Astrocyte (in vitro differentiated cells and primary cell): ENCODE measurements at regions not wholly inside any gene's neighbourhood (a gene's known extent, or its start where the extent isn't known, plus 50 kb on each side); places are given as distances from the start of the nearest gene placed in this dataset.

Experiments
- DNase-seq: peaks from one replicate; pipeline ENCODE4 v3.0.0-alpha.2; 2010; ENCODE audit warnings: low read depth
- FAIRE-seq: peaks from 2 replicates; lab custom pipeline; 2011; peaks lifted over from hg19 to GRCh38; lab: Jason Lieb, UNC
- H2AFZ ChIP-seq: 2 replicates; pipeline ENCODE4 v1.6.0; 2012; ENCODE audit warnings: low read depth, low read length, inconsistent platforms
- H3K27ac ChIP-seq: 2 replicates; pipeline ENCODE4 v1.5.1; 2011; ENCODE audit warnings: low read depth, low read length, inconsistent platforms
- H3K27me3 ChIP-seq: 2 replicates; pipeline ENCODE4 v1.6.0; 2011; ENCODE audit warnings: low read length, inconsistent platforms; ENCODE audit not compliant: insufficient read depth
- H3K36me3 ChIP-seq: 2 replicates; pipeline ENCODE4 v1.5.1; 2011; ENCODE audit warnings: low read length, inconsistent platforms; ENCODE audit not compliant: insufficient read depth
- H3K4me1 ChIP-seq: 2 replicates; pipeline ENCODE4 v1.5.1; 2011; ENCODE audit warnings: low read length, inconsistent platforms; ENCODE audit not compliant: insufficient read depth
- H3K4me2 ChIP-seq: 2 replicates; pipeline ENCODE4 v1.6.0; 2012; ENCODE audit warnings: low read length, inconsistent platforms
- H3K4me3 ChIP-seq: 2 replicates; pipeline ENCODE4 v1.5.1; 2011; ENCODE audit warnings: low read depth, mild to moderate bottlenecking, low read length, inconsistent platforms; ENCODE audit not compliant: insufficient read depth
- H3K79me2 ChIP-seq: 2 replicates; pipeline ENCODE4 v1.6.0; 2012; ENCODE audit warnings: mild to moderate bottlenecking, low read length, inconsistent platforms; ENCODE audit not compliant: insufficient read depth
- H3K9ac ChIP-seq: 2 replicates; pipeline ENCODE4 v1.6.0; 2012; ENCODE audit warnings: mild to moderate bottlenecking, low read length, inconsistent platforms
- H3K9me3 ChIP-seq: 2 replicates; pipeline ENCODE4 v1.5.1; 2012; ENCODE audit warnings: low read depth, mild to moderate bottlenecking, low read length, inconsistent platforms; ENCODE audit not compliant: insufficient read depth
- H4K20me1 ChIP-seq: 2 replicates; pipeline ENCODE4 v1.6.0; 2012; ENCODE audit warnings: low read length, inconsistent platforms; ENCODE audit not compliant: insufficient read depth
- H3K27ac Mint-ChIP-seq: one replicate; pipeline ENCODE4 v1.8.0; 2021; ENCODE audit warnings: mild to moderate bottlenecking, mixed read lengths; ENCODE audit not compliant: unreplicated experiment
- H3K27me3 Mint-ChIP-seq: one replicate; pipeline ENCODE4 v1.8.0; 2021; ENCODE audit warnings: low read depth, mixed read lengths; ENCODE audit not compliant: unreplicated experiment
- H3K36me3 Mint-ChIP-seq: one replicate; pipeline ENCODE4 v1.8.0; 2021; ENCODE audit warnings: low read depth, mixed read lengths; ENCODE audit not compliant: unreplicated experiment
- H3K4me1 Mint-ChIP-seq: one replicate; pipeline ENCODE4 v1.8.0; 2021; ENCODE audit warnings: low read depth, mixed read lengths; ENCODE audit not compliant: unreplicated experiment
- H3K4me3 Mint-ChIP-seq: one replicate; pipeline ENCODE4 v1.8.0; 2021; ENCODE audit warnings: mild to moderate bottlenecking, moderate library complexity, mixed read lengths; ENCODE audit not compliant: unreplicated experiment
- H3K9me3 Mint-ChIP-seq: one replicate; pipeline ENCODE4 v1.8.0; 2021; ENCODE audit warnings: mild to moderate bottlenecking, mixed read lengths; ENCODE audit not compliant: unreplicated experiment
- EZH2 ChIP-seq: IDR thresholded peaks from 2 replicates; pipeline ENCODE4 v1.6.1; 2012; ENCODE audit warnings: mild to moderate bottlenecking, low read length, inconsistent platforms; ENCODE audit not compliant: insufficient read depth
- TF ChIP-seq, protein P1 (sequence below): IDR thresholded peaks from 2 replicates; pipeline ENCODE4 v1.5.1; 2011; ENCODE audit warnings: low read depth, mild to moderate bottlenecking, inconsistent platforms, low read length, moderate library complexity; ENCODE audit not compliant: insufficient read depth

DNA sequence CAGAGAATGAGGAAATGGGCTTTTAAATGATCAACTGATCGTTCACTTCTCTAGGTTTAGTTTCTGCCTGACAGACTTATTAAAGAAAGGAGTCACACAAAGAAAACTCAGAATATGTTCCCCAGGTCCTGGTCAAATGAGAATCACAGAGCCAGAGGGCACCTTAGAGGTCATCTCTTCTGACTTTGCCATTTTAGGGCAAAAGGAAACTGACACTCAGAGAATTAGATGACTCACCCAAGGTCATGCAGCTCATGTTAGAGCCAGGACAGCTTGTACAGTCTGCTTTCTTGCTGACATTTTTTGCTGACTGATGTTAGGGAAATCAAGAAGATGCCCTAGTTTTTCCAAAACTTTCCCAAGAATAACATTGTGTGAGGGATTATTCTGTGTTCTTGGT is 312.7 kb upstream of the SP8 start:
- H2AFZ ChIP-seq = no peak overlapping the region
- H3K27me3 ChIP-seq = no peaks in the 10 kb centered on the region
- no peak overlapping the region for H3K27ac Mint-ChIP-seq
- peaks cover 18% of the 10 kb centered on the region for H3K4me1 Mint-ChIP-seq
- H3K9me3 ChIP-seq = no peaks in the 10 kb centered on the region
- DNase-seq (no peak), FAIRE-seq (no peak)
- H3K9me3 Mint-ChIP-seq = no peaks in the 10 kb centered on the region
- no peak overlapping the region for H3K9ac ChIP-seq
- no peak overlapping the region for H3K4me2 ChIP-seq
- no peaks in the 10 kb centered on the region for H4K20me1 ChIP-seq
- no peak overlapping the region for H3K4me3 Mint-ChIP-seq
- no peaks in the 10 kb centered on the region for H3K79me2 ChIP-seq
- TF ChIP-seq EZH2 = no peak
- TF ChIP-seq, protein P1, sequence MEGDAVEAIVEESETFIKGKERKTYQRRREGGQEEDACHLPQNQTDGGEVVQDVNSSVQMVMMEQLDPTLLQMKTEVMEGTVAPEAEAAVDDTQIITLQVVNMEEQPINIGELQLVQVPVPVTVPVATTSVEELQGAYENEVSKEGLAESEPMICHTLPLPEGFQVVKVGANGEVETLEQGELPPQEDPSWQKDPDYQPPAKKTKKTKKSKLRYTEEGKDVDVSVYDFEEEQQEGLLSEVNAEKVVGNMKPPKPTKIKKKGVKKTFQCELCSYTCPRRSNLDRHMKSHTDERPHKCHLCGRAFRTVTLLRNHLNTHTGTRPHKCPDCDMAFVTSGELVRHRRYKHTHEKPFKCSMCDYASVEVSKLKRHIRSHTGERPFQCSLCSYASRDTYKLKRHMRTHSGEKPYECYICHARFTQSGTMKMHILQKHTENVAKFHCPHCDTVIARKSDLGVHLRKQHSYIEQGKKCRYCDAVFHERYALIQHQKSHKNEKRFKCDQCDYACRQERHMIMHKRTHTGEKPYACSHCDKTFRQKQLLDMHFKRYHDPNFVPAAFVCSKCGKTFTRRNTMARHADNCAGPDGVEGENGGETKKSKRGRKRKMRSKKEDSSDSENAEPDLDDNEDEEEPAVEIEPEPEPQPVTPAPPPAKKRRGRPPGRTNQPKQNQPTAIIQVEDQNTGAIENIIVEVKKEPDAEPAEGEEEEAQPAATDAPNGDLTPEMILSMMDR = no peak
- H3K36me3 ChIP-seq = no peaks in the 10 kb centered on the region
- H3K4me1 ChIP-seq = no peaks in the 10 kb centered on the region
- no peak overlapping the region for H3K4me3 ChIP-seq
- no peaks in the 10 kb centered on the region for H3K36me3 Mint-ChIP-seq
- no peaks in the 10 kb centered on the region for H3K27me3 Mint-ChIP-seq
- no peak overlapping the region for H3K27ac ChIP-seq

GRCh38 chr7:21099955-21100354 is 313.3 kb upstream of the SP8 start:
- H3K4me1 Mint-ChIP-seq = peaks cover 17% of the 10 kb centered on the region
- H3K9ac ChIP-seq = no peak overlapping the region
- H3K79me2 ChIP-seq = no peaks in the 10 kb centered on the region
- H3K4me3 Mint-ChIP-seq = no peak overlapping the region
- H4K20me1 ChIP-seq = no peaks in the 10 kb centered on the region
- H3K27ac ChIP-seq = no peak overlapping the region
- H3K9me3 ChIP-seq = no peaks in the 10 kb centered on the region
- no peak overlapping the region for H3K27ac Mint-ChIP-seq
- DNase-seq (no peak), FAIRE-seq (no peak)
- no peak overlapping the region for H3K4me2 ChIP-seq
- H3K4me1 ChIP-seq = no peaks in the 10 kb centered on the region
- H3K9me3 Mint-ChIP-seq = no peaks in the 10 kb centered on the region
- H2AFZ ChIP-seq = no peak overlapping the region
- H3K27me3 ChIP-seq = no peaks in the 10 kb centered on the region
- no peaks in the 10 kb centered on the region for H3K36me3 Mint-ChIP-seq
- no peaks in the 10 kb centered on the region for H3K27me3 Mint-ChIP-seq
- H3K4me3 ChIP-seq = no peak overlapping the region
- H3K36me3 ChIP-seq = no peaks in the 10 kb centered on the region
- no peak for TF ChIP-seq EZH2
- TF ChIP-seq, protein P1 = no peak

GRCh38 chr7:21101541-21101940 is 314.9 kb upstream of the SP8 start:
- Mint-ChIP-seq H3K36me3 (no peaks in the 10 kb centered on the region), H3K27ac (no peak overlapping the region), H3K27me3 (no peaks in the 10 kb centered on the region), H3K4me3 (no peak overlapping the region), H3K9me3 (no peaks in the 10 kb centered on the region), H3K4me1 (peaks cover 22% of the 10 kb centered on the region)
- DNase-seq (no peak), FAIRE-seq (no peak)
- TF ChIP-seq EZH2 = no peak
- TF ChIP-seq, protein P1 = no peak
- H3K27me3 ChIP-seq = no peaks in the 10 kb centered on the region
- H3K4me1 ChIP-seq = no peaks in the 10 kb centered on the region
- no peaks in the 10 kb centered on the region for H3K9me3 ChIP-seq
- no peak overlapping the region for H2AFZ ChIP-seq
- H4K20me1 ChIP-seq = no peaks in the 10 kb centered on the region
- no peak overlapping the region for H3K4me2 ChIP-seq
- H3K27ac ChIP-seq = no peak overlapping the region
- H3K36me3 ChIP-seq = no peaks in the 10 kb centered on the region
- no peaks in the 10 kb centered on the region for H3K79me2 ChIP-seq
- no peak overlapping the region for H3K4me3 ChIP-seq
- H3K9ac ChIP-seq = no peak overlapping the region
